Right lobe of liver (tissue), 4 donors: ENCODE measurements at regions not wholly inside any gene's neighbourhood (a gene's known extent, or its start where the extent isn't known, plus 50 kb on each side); places are given as distances from the start of the nearest gene placed in this dataset.

Experiments
- POLR2A ChIP-seq: fragments of 450-650 bp; IDR thresholded peaks from one replicate; pipeline ENCODE4 v1.6.1; 2017; ENCODE audit warnings: antibody characterized with exemption, mild to moderate bottlenecking
- TF ChIP-seq, protein P1 (sequence below), 4 donors: fragments of 200-600 bp in 3 of 4; fragments of 450-650 bp in 1 of 4; IDR thresholded peaks; one replicate each; pipeline versions ENCODE4 v1.5.1 to v1.8.0; 2016 to 2022; ENCODE audit warnings: antibody characterized with exemption in 4 of 4, mild to moderate bottlenecking in 2 of 4
- donor health status: DM: no; HTN: no; CAD: no.
- donor health status: DM: no; HTN: no; CAD: no.
- donor health status: DM: no; HTN: yes; CAD: no.

- TF ChIP-seq, protein P1, sequence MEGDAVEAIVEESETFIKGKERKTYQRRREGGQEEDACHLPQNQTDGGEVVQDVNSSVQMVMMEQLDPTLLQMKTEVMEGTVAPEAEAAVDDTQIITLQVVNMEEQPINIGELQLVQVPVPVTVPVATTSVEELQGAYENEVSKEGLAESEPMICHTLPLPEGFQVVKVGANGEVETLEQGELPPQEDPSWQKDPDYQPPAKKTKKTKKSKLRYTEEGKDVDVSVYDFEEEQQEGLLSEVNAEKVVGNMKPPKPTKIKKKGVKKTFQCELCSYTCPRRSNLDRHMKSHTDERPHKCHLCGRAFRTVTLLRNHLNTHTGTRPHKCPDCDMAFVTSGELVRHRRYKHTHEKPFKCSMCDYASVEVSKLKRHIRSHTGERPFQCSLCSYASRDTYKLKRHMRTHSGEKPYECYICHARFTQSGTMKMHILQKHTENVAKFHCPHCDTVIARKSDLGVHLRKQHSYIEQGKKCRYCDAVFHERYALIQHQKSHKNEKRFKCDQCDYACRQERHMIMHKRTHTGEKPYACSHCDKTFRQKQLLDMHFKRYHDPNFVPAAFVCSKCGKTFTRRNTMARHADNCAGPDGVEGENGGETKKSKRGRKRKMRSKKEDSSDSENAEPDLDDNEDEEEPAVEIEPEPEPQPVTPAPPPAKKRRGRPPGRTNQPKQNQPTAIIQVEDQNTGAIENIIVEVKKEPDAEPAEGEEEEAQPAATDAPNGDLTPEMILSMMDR (IDR thresholded peaks at IDR 0.05), result no peak
- no peak for TF ChIP-seq POLR2A
Observed at GRCh38 chr7:46165276-46165675, 244.2 kb upstream of the IGFBP3 start.
